GM18909 (cell line): ENCODE measurements at regions not wholly inside any gene's neighbourhood (a gene's known extent, or its start where the extent isn't known, plus 50 kb on each side); places are given as distances from the start of the nearest gene placed in this dataset.
A peak's percentile ranks its signal among the peaks of the same experiment; 100 is the strongest.
"Not testable (repeated sequence)": the region's sequence is repeated elsewhere in the genome, so short reads cannot be mapped to it uniquely, and the experiment has no call there.

ENCODE experiments used
- ATAC-seq: cut with Tn5 transposase; IDR thresholded peaks from one replicate; pipeline ENCODE4 v1.9.1; 2021; ENCODE audit warnings: mild to moderate bottlenecking; ENCODE audit not compliant: unreplicated experiment, poor library complexity

- peak; percentile 90 for ATAC-seq
These were observed 62.2 kb upstream of the ATP1B1 start for GRCh38 chr1:169044296-169044695.

DNA sequence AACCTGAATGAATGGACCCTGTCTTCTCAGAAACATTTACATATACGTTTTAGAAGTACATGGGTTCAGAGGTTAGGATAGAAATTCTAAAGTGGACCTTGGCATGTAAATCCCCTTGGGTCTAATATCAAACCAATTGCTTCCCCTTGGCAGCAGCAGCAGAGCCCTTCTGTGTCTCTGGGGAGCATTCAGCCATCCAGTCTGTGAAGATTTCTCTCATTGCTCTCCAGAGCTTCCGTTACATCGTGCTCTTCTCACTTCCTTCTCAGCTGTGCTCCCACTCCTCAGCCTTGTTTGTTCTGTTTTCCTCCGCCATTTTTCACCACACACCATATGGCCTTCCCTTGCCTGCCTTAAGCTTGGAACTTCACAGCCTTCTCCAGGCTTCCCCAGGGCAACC, 61.5 kb upstream of the ATP1B1 start:
- peak; percentile 51 for ATAC-seq

- no peak for ATAC-seq
These were observed 59.8 kb upstream of the ATP1B1 start for GRCh38 chr1:169046671-169047070.

DNA sequence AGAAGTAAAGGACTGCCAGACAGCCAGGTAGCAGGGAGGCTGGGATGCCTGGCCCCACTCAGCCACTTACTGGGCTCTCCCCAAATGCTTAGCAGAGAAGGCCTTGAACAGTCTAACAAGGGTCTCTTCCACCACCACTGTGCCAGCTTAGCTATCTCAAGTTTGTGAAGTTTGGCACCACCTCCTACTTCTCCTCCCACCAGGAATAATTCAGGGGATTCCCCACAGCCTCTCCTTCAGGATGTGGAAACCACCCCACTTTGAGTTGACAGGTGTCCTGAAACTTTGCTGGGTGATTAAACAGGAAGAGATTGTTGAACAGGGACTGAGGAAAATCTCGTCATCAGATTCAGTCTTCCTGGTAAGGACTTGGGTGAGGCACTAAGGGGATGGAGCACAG, 59.4 kb upstream of the ATP1B1 start:
- ATAC-seq = no peak

DNA sequence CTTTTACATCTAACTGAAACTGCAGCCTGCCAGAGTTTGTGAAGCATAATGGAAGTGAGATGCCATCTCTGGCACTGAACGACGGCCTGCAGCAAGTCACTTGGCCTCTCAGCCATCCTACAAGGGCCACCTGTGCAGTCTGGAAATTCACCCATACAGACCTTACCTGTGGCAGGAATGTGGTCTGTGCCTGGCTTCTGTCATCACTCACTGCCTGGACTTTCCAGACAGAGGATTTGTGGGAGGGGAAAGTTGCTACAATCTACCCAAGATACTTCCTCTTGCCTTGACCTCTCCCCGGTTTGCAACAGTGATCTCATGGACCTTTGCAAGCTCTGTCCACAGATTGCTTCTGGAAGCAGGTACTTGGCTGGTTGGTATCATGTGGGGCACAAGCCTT, 58.4 kb upstream of the ATP1B1 start:
- ATAC-seq = no peak

GRCh38 chr1:169049258-169049938, 57.1 kb upstream of the ATP1B1 start:
- ATAC-seq = no peak

DNA sequence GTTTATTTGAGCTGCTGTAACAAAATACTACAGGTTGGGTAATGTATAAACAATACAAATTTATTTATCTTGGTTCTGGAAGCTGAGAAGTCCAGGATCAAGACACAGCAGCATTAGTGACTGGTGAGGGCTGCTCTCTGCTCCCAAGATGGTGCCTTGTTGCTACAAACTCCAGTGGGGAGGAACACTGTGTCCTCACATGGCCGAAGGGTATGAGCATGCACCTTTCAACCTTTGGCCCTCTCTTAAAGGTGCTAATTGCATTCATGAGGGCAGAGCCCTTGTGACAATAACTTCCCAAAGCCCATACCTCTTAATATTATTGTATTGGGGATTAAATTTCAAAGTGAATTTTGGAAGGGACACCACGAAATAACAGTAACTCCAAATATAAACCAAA, 55.3 kb upstream of the ATP1B1 start:
- ATAC-seq = no peak

GRCh38 chr1:169052171-169052570, 54.3 kb upstream of the ATP1B1 start:
- not testable (repeated sequence) for ATAC-seq

DNA sequence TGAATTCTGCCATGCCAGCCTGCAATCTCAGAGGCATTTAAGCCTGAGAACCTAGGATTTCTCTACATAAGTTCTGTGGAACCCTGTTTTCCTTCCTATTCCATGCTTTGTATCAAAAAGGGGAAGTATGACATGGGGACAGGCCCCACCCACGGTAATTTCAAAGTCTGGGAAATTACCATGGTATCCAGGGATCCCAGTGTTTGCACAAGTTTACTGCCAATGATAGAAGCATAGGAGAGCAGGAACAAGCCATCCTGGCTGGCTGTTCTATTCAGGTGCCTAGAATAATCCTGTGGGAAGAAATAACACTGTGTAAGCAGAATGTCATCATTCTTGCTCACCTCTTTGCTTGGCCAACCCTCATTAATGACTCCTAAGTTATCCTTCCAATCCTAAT, 53.8 kb upstream of the ATP1B1 start:
- ATAC-seq = no peak

GRCh38 chr1:169053196-169053595, 53.3 kb upstream of the ATP1B1 start:
- ATAC-seq = no peak
